Effector memory CD8-positive, alpha-beta T cell (primary cell): ENCODE measurements at regions not wholly inside any gene's neighbourhood (a gene's known extent, or its start where the extent isn't known, plus 50 kb on each side); places are given as distances from the start of the nearest gene placed in this dataset.
"Not testable (repeated sequence)": the region's sequence is repeated elsewhere in the genome, so short reads cannot be mapped to it uniquely, and the experiment has no call there.

Experiments used
- ATAC-seq: fragments of 150-1000 bp; cut with Tn5 transposase; replicated peaks from 2 replicates; pipeline ENCODE4 v1.10.0; 2021; ENCODE audit warnings: mild to moderate bottlenecking, moderate library complexity
- DNase-seq, 3 experiments: peaks; one replicate each; pipeline ENCODE4 v3.0.0; 2021
- H3K27ac Mint-ChIP-seq, 2 donors: one replicate each; pipeline ENCODE4 v1.8.0; 2022; ENCODE audit warnings: mild to moderate bottlenecking in 2 of 2, mixed read lengths in 2 of 2, moderate library complexity in 2 of 2
- H3K27me3 Mint-ChIP-seq, 2 donors: one replicate each; pipeline ENCODE4 v1.8.0; 2022; ENCODE audit warnings: mixed read lengths in 2 of 2
- H3K36me3 Mint-ChIP-seq: one replicate; pipeline ENCODE4 v1.8.0; 2022; ENCODE audit warnings: mild to moderate bottlenecking, moderate library complexity, mixed read lengths; ENCODE audit not compliant: insufficient read depth
- H3K4me1 Mint-ChIP-seq, 2 donors: one replicate each; pipeline ENCODE4 v1.8.0; 2022; ENCODE audit warnings: low read depth in 2 of 2, mixed read lengths in 2 of 2
- H3K4me3 Mint-ChIP-seq, 2 donors: one replicate each; pipeline ENCODE4 v1.8.0; 2022; ENCODE audit warnings: mild to moderate bottlenecking in 2 of 2, mixed read lengths in 2 of 2, moderate library complexity in 2 of 2
- H3K9me3 Mint-ChIP-seq, 2 donors: one replicate each; pipeline ENCODE4 v1.8.0; 2022; ENCODE audit warnings: mixed read lengths in 2 of 2

DNA sequence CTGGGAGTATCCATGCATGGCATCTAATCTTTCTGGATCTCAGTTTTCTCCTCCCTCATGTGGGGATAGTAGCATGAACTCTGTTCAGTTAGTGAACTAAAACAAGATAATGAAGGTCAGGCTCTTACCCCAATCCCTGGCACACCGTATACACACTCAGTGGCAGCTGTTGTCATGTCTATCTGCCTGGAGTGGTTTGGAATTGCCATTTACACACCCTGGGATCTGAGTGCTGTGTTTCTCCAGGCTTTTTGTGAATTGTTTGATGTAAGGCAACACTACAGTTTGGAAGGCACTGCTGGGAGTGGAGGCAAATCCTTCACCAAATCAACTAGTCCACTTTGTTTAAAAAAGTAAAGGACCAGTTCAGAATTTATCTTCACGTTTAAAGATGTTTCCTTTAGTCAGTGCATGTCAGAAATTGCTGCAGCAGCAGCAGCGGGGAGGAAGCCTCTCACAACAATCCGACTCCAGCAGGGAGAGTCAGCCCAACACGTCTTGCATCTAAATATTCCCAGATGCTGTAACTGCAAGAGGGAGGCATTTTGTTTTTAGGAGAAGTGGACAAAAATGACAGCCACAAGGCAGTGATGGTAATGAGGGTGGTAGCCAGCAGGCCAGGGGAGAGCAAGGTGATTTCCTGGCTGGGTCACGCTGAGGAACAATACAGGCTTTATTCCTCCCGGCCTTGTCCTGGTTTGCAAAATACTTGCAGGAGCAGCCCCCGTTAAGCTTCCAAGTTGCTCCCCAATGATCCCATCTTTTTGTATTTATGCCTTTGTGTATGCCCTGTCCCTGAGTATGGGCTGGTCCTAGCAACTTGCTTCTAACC is 128.5 kb upstream of the LRIG1 start:
- DNase-seq (no peak), ATAC-seq (no peak)
- Mint-ChIP-seq H3K4me3 (no peak overlapping the region), H3K9me3 (no peaks in the 10 kb centered on the region), H3K36me3 (no peaks in the 10 kb centered on the region), H3K4me1 (no peaks in the 10 kb centered on the region), H3K27me3 (peaks cover under 1 to 13% of the 10 kb centered on the region in 2 donors), H3K27ac (no peak overlapping the region)

DNA sequence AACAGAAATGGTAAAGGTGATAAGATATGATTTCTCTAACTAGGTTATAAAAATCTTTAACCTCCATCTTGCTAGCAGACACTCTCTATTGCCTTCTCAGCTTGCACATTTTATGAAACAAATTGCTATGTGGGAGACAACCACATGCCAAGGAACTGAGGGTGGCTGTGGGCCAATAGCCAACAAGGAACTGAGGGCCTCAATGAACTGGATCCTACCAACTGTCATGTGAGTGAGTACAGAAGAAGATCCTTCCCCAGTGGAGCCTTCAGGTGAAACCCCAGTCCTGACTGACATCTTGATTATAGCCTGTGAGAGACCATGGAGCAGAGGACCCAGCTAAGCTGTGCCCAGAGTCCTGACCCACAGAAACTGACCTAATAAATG is 129.2 kb upstream of the LRIG1 start:
- H3K27ac Mint-ChIP-seq, result no peak overlapping the region
- no peaks in the 10 kb centered on the region for H3K4me1 Mint-ChIP-seq
- no peaks in the 10 kb centered on the region for H3K36me3 Mint-ChIP-seq
- H3K4me3 Mint-ChIP-seq, result no peak overlapping the region
- no peak for DNase-seq
- H3K27me3 Mint-ChIP-seq, result peaks cover 6 to 19% of the 10 kb centered on the region in 2 donors
- no peaks in the 10 kb centered on the region for H3K9me3 Mint-ChIP-seq
- ATAC-seq, result no peak

DNA sequence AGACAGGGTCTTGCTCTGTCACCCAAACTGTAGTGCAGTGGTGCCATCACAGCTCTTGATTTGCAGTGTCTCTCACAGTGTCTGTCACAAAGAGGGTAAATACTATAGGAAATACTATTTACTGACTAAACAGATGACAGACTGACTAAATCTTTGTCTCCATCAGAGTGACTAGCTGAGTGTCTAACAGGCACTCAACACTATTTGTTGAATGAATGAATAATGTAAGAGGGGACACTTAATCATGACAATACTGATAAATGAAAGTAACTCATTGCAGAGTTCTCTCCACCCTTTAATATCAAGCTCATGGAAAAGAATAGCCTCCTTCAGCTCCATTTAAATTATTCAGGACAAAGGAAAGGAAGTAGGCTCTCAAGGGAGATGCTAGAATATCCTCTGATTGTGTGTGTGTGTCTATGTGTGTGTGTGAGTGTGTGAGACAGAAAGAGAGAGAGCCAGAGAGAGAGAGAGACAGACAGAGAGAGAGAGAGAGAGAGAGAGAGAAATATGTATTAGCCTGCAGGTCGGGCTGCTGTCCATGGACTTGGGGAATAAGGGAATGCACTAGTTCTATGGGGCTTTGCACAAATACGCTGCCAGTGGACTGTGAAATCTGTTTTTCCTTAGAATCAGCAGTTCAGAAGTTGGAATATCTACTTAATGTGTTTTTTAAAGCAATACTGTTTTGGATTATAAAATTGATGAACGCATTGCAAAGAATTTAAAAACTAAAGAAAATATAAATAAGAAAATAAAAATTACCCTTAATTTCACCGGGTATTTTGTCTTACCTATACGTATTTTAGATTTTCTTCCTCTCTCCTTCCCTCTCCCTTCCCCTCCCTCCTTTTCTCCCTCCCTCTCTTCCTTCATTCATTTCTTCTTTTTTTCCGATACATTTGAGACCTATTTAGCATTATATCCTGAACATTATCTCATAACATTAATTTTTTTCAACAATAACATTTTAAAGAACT is 132.9 kb upstream of the LRIG1 start:
- no peak for DNase-seq

DNA sequence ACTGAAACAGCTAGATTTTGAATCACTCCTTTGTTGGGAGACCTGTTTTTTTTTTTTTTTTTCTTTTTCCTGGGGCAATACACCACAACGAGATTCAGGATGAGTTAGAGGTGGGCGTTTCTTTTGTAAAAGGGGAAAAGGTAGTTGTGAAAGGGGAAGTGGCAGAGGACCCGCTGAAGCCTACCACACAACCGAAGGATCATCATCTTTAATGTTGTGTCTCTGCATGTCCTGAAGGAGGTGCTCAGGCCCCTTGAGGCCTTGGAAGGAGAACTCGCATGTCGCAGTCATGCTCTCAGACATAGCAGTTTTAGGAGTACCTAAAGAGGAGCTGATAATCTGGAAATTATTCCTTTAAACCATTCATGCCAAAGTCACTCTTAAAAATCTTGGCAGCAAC is 137.9 kb upstream of the LRIG1 start:
- Mint-ChIP-seq H3K4me3 (no peak overlapping the region), H3K27ac (no peak overlapping the region), H3K36me3 (no peaks in the 10 kb centered on the region), H3K9me3 (no peaks in the 10 kb centered on the region), H3K27me3 (peaks cover 10 to 16% of the 10 kb centered on the region in 2 donors), H3K4me1 (no peaks in the 10 kb centered on the region)
- DNase-seq (no peak), ATAC-seq (no peak)

More for the DNA sequence above, 132.9 kb upstream of the LRIG1 start:
- Mint-ChIP-seq H3K36me3 (no peaks in the 10 kb centered on the region), H3K27me3 (peaks cover 16 to 20% of the 10 kb centered on the region in 2 donors), H3K4me3 (no peak overlapping the region), H3K9me3 (no peaks in the 10 kb centered on the region), H3K27ac (no peak overlapping the region), H3K4me1 (no peaks in the 10 kb centered on the region)
- no peak for ATAC-seq

DNA sequence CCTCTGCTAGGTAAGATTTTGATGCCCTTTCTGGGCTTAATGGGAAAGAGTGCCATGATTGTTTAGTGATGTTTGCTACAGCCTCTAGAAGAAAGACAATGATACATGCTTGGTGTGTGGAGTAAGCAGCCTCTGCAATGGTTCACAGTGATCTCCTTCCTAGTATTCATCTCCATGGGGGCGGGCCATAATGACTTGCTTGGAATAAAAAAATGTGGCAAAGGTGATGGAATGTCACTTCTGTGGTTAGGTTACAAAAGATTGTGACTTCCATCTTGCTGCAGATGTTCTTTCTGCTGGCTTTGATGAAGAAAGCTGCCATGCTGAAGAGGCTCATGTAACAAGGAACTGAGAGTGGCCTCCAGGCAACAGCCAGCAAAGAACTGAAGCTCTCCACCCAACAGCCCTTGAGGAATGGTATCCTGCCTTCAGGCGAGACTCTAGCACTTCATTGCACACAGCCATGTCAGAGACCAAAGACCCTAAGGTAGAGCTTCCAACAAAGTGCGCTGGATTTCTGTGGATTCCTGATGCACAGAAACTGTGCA is 139.1 kb upstream of the LRIG1 start:
- H3K4me3 Mint-ChIP-seq, result no peak overlapping the region
- peaks cover 7 to 10% of the 10 kb centered on the region in 2 donors for H3K27me3 Mint-ChIP-seq
- no peaks in the 10 kb centered on the region for H3K9me3 Mint-ChIP-seq
- ATAC-seq, result no peak
- H3K27ac Mint-ChIP-seq, result no peak overlapping the region
- no peaks in the 10 kb centered on the region for H3K4me1 Mint-ChIP-seq
- no peaks in the 10 kb centered on the region for H3K36me3 Mint-ChIP-seq
- no peak for DNase-seq

DNA sequence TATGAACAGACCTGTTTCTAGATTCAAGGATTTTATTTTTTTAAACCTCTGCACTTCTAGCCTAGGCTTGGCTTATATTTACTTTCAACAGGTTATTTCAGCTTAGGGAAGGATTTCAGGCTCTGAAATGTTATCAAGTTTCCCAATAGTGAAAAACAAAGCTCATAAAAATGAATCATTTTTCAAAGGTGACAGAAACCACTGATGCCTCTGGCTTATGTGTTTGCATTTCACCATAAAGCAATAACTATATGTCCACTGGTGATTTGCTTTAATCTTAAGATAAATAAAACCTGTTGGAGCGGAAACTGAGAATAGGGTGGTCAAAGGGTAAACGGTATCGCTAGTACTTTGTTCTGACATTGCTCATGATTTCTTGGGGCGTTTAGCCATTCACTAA is 141.2 kb upstream of the LRIG1 start:
- no peaks in the 10 kb centered on the region for H3K36me3 Mint-ChIP-seq
- no peak for ATAC-seq

DNA sequence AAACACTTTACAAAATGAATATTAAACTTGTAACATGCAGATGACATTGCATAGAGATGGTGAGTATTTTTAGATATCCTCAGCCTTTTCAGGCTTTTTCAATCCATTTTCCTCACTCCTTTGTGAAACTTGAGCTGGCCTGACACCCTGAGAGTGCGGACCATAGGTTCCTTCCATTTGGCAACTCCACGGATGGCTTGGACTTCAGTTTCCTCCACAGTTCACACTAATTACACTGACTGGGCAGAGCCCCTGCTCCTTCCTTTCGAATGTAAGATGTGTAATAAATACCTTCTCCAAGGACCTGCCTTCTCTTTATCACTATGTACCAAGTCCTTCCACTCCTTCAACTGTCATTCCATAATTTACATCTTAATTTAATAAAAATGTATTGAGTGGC is 141.7 kb upstream of the LRIG1 start:
- Mint-ChIP-seq H3K9me3 (no peaks in the 10 kb centered on the region), H3K4me3 (no peak overlapping the region), H3K27ac (no peak overlapping the region), H3K27me3 (peaks cover 6 to 8% of the 10 kb centered on the region in 2 donors), H3K36me3 (no peaks in the 10 kb centered on the region), H3K4me1 (no peaks in the 10 kb centered on the region)
- no peak for ATAC-seq
- DNase-seq, result no peak

More for the DNA sequence above, 141.2 kb upstream of the LRIG1 start:
- Mint-ChIP-seq H3K9me3 (no peaks in the 10 kb centered on the region), H3K27me3 (peaks cover 5 to 6% of the 10 kb centered on the region in 2 donors), H3K4me1 (no peaks in the 10 kb centered on the region), H3K27ac (no peak overlapping the region), H3K4me3 (no peak overlapping the region)
- no peak for DNase-seq

DNA sequence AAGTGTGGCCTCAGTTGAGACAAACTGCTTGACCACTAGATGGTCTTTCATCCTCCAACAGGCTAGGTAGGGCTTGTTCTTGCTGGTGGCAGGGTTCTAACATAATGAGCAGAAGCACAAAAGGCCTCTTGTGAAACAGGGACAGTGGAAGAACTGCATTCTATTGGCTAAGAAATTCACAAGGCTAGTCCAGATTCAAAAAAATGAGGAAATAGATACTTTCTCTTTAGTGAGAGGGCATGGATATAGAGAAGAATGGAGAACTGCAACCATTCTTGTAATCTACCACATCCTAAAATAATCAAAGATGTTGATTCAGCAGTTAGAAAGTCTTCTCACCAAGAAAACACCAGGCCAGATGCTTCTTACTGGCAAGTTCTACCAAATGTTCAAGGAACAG is 143.7 kb upstream of the LRIG1 start:
- no peaks in the 10 kb centered on the region for H3K4me1 Mint-ChIP-seq
- DNase-seq (no peak), ATAC-seq (no peak)
- no peaks in the 10 kb centered on the region for H3K36me3 Mint-ChIP-seq
- peaks cover 6 to 8% of the 10 kb centered on the region in 2 donors for H3K27me3 Mint-ChIP-seq
- H3K9me3 Mint-ChIP-seq, result no peaks in the 10 kb centered on the region
- H3K4me3 Mint-ChIP-seq, result no peak overlapping the region
- no peak overlapping the region for H3K27ac Mint-ChIP-seq

DNA sequence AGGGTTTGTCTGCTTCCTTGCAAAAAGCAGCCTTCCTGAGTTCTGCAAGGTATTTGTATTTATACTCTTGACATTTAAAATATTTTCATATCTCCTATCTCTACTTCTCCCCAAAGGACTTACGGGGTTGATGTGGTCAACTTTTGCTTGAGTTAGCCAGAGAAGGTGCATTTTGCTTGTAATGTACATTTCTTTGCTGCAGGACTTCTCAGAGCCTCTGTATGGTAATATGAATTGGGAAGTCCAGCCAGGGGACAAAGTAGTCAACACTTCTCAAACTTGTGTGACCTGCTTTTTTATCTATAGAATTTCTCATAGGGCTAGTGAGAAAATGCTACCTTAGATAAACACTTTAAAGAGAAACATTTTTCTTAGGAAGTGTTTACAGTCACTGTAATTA is 148.2 kb upstream of the LRIG1 start:
- Mint-ChIP-seq H3K27me3 (peaks cover 23 to 28% of the 10 kb centered on the region in 2 donors), H3K9me3 (no peaks in the 10 kb centered on the region), H3K4me3 (no peak overlapping the region), H3K36me3 (no peaks in the 10 kb centered on the region), H3K27ac (no peak overlapping the region), H3K4me1 (no peaks in the 10 kb centered on the region)
- DNase-seq (no peak), ATAC-seq (no peak)

DNA sequence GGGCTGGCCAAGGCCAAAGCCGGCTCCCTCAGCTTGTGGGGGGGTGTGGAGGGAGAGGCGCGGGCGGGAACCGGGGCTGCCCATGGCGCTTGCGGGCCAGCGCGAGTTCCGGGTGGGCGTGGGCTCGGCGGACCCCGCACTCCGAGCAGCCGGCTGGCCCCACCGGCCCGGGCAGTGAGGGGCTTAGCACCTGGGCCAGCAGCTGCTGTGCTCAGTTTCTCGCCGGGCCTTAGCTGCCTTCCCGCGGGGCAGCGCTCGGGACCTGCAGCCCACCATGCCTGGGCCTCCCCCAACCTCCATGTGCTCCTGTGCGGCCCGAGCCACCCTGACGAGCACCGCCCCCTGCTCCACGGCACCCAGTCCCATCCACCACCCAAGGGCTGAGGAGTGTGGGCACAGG is 150.7 kb upstream of the LRIG1 start:
- ATAC-seq, H3K27ac Mint-ChIP-seq, H3K4me3 Mint-ChIP-seq, H3K9me3 Mint-ChIP-seq, H3K36me3 Mint-ChIP-seq, DNase-seq, H3K4me1 Mint-ChIP-seq: not testable (repeated sequence)
- peaks cover 18 to 38% of the 10 kb centered on the region in 2 donors for H3K27me3 Mint-ChIP-seq

DNA sequence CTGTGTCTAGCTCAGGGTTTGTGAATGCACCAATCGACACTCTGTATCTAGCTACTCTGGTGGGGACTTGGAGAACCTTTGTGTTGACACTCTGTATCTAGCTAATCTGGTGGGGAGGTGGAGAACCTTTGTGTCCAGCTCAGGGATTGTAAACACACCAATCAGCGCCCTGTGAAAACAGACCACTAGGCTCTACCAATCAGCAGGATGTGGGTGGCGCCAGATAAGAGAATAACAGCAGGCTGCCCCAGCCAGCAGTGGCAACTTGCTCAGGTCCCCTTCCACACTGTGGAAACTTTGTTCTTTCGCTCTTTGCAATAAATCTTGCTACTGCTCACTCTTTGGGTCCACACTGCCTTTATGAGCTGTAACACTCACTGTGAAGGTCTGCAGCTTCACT is 151.3 kb upstream of the LRIG1 start:
- not testable (repeated sequence) for ATAC-seq, H3K36me3 Mint-ChIP-seq, H3K4me3 Mint-ChIP-seq, H3K27ac Mint-ChIP-seq, H3K9me3 Mint-ChIP-seq, H3K4me1 Mint-ChIP-seq, DNase-seq
- peaks cover 18 to 36% of the 10 kb centered on the region in 2 donors for H3K27me3 Mint-ChIP-seq

DNA sequence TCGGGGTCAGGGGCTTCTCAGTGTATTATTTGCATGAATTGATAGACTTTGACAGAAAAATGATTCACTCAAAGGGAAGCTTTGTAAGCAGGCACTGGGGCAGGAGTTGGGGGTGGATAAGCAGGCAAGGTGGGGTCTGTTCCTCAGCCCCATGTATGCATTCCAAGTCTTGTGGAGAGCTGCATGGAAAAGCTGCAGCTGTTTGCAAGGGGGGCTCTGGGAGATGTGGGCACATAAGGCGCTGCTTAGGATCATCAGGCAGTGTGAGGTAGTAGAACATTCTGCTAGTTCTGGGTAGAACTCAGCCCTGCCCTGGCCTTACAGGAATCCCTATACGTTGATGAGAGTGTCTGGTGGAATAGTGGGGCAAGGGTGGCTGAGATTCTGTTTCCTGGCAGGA is 154.2 kb upstream of the LRIG1 start:
- Mint-ChIP-seq H3K27ac (no peak overlapping the region), H3K4me3 (no peak overlapping the region), H3K36me3 (no peaks in the 10 kb centered on the region), H3K4me1 (no peaks in the 10 kb centered on the region), H3K27me3 (peaks cover 22 to 41% of the 10 kb centered on the region in 2 donors), H3K9me3 (no peaks in the 10 kb centered on the region)
- ATAC-seq (no peak), DNase-seq (no peak)

DNA sequence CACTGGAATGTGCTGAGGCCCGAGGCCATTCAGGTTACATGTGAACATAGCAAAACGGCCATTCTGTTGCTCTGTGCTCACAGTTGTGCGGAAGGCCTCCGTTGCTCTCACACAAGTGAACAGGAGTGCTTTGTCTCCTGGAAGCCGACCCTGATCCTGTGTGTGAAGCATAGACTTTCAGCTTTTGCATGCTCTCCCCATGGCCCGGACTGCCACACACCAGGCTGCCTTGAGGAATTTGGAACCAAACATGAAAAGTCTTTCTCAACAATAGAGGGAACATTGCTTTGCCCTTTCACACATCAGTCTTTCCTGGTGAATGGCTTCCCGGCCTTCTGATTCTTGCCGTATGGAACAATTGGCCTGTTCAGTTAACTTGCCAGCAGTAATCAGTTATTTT is 154.8 kb upstream of the LRIG1 start:
- H3K27me3 Mint-ChIP-seq, result peaks cover 22 to 41% of the 10 kb centered on the region in 2 donors
- no peaks in the 10 kb centered on the region for H3K9me3 Mint-ChIP-seq
- no peak for DNase-seq
- H3K4me1 Mint-ChIP-seq, result no peaks in the 10 kb centered on the region
- no peak overlapping the region for H3K4me3 Mint-ChIP-seq
- no peak overlapping the region for H3K27ac Mint-ChIP-seq
- H3K36me3 Mint-ChIP-seq, result no peaks in the 10 kb centered on the region
- no peak for ATAC-seq
